ENCODE measurements at regions not wholly inside any gene's neighbourhood (a gene's known extent, or its start where the extent isn't known, plus 50 kb on each side); places are given as distances from the start of the nearest gene placed in this dataset.

GRCh38 chr9:81373294-81373693, 316.1 kb downstream of the TLE1 start:
- TF ChIP-seq CTCF (IDR thresholded peaks at IDR 0.05 in 2 of 3, conservative IDR thresholded peaks at IDR 0.05 in 1 of 3; ENCODE audit: control insufficient read depth in 2 of 3, extremely low read depth in 1 of 3, insufficient read depth in 1 of 3, low read depth in 3 of 3, low read length in 3 of 3), result no peak
- TF ChIP-seq ZNF24 (IDR thresholded peaks at IDR 0.05), result no peak
- no peak for TF ChIP-seq RCOR1 (conservative IDR thresholded peaks at IDR 0.05; ENCODE audit: low read depth, low read length)
- TF ChIP-seq ZBTB33 (IDR thresholded peaks at IDR 0.05), result no peak
- TF ChIP-seq SIN3A (IDR thresholded peaks at IDR 0.05; ENCODE audit: low read depth, low read length), result no peak
- no peak for TF ChIP-seq USF1 (IDR thresholded peaks at IDR 0.05; ENCODE audit: borderline replicate concordance, extremely low read length, insufficient read depth, low read depth, low read length)
- no peak for TF ChIP-seq SREBF1 (IDR thresholded peaks at IDR 0.05; ENCODE audit: low read length)
- TF ChIP-seq NR2C2 (IDR thresholded peaks at IDR 0.05; ENCODE audit: borderline replicate concordance, control insufficient read depth, insufficient read length, low read depth), result no peak
- no peak for TF ChIP-seq KLF5 (IDR thresholded peaks at IDR 0.05; ENCODE audit: partially characterized antibody)
- TF ChIP-seq JUNB (IDR thresholded peaks at IDR 0.05), result no peak

Measured in GM12878 (cell line).